NCI-H146 (cell line): ENCODE measurements at regions not wholly inside any gene's neighbourhood (a gene's known extent, or its start where the extent isn't known, plus 50 kb on each side); places are given as distances from the start of the nearest gene placed in this dataset.
A peak's percentile ranks its signal among the peaks of the same experiment; 100 is the strongest.
"Not testable (repeated sequence)": the region's sequence is repeated elsewhere in the genome, so short reads cannot be mapped to it uniquely, and the experiment has no call there.

Experiments used
- DNase-seq: peaks from one replicate; lab custom pipeline; 2025; lab: John Stamatoyannopoulos, UW

DNA sequence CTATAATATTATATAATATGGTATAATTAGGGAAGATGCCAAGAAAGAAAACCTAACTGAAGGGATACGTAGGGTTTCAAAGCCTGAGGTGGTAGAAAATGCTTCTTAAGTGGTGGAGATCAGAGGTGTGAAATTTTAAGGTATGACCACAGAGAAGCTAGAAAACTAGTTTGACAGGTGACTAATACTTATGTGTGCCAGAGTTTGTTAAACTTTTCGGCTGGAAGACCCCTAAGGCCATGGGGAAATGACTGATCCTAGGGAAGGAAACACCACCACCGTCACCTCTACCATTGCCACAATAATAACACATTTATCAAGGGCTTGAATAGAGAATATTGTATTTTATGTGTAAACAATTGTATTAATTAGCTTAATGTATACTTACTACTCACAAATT is 261.4 kb upstream of the GBE1 start:
- no peak for DNase-seq

DNA sequence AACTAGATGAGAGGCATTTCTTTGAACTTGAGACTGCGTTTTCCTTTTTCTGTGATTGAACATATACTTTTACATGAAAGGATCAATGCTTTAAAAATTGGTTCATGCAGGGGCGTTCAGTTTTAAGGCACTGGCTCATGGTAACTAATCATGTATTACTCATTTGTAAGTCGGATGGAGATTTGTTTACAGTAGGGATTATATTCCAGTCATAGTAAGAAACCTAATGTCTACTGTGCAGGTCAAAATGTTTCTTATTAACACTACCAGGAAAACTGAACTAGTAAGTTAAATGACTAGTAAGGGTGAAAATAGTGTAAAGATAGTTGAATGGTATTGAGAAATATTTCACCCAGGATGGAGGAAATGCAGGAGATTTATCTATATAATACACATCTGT is 258.8 kb upstream of the GBE1 start:
- DNase-seq = no peak

DNA sequence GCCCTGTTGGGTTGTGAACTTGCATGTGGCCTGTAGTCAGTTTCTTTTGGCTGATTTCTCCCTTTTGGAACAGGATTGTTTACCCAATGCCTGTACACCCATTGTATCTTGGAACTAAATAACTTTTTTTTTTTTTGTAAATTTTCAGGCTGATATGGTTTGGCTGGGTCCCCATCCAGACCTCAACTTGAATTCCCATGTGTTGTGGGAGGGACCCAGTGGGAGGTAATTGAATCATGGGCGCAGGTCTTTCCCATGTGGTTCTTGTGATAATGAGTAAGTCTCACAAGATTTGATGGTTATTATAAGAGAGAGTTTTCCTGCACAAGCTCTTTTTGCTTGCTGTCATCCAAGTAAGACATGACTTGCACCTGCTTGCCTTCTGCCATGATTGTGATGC is 253.8 kb upstream of the GBE1 start:
- no peak for DNase-seq

DNA sequence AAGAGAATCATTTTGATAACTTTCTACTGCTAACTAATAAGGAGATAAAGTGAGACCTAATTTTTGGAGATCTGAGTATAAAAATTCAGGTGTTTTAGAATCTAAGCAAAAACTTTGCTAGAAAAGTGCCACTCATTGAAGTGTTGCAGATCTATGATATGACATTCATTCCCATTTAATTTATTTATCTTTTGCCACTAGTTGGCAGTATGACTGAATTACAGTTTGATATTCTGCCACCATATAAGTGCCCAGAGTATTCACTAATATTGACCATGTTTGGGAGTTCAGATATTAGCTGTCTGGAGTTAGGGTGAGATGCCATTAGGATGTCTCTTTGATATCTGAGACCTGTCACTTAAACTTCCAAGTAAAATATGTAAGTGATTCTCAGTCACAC is 251.3 kb upstream of the GBE1 start:
- no peak for DNase-seq

DNA sequence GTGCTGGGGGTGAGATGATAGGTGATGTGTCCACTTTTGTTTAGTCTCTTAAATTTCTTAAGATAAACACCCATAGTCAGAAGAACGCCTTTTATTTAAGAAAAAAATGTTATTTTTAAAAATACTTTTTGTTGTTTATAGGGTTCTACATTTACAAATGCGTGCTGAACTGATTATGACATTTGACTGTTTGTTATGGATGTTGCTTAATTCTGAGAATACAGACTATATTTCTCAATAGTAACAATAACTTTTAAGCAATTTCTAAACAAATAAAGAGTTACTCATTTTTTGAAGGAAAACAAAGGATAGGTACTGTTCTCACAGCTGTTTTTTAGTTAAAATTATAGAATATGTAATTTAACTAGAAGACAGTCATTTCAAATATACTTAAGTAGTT is 249.9 kb upstream of the GBE1 start:
- no peak for DNase-seq

DNA sequence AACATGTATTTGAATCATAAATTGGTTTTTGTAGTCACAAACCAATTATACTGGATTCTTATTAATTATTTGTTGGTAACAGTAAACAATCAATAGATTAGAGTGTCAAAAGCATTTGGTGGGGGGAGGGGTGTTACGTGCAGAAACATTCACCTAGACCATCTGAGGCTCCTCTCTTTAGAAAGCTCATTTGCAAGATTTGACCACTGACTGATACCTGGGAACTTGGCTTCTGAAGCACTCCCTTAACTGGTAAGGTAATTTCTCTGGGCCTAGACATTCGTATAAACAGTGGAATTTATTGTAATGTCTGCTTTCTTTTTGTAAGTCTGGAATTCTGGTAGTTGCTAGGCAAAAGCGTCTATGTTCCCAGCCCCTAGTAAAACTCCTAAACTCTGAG is 243.8 kb upstream of the GBE1 start:
- DNase-seq = peak; percentile 32

DNA sequence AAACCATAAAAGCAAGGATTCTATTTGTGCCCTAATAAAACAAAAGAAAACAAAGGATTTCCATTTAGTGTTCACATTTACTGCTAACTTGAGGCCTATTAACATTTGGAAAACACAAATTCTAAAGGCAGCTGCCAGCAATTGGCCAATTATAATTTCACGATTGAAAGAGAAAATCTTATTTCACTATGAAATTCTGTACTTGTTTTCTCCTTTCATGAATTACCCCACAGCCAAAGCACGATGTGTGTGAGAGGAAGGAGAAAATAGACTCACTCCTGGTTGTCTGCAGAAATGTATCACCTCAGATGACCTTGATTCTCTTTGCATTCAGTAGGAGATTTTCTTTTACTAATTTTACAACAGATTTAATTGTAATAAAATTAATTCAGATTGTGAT is 242.8 kb upstream of the GBE1 start:
- peak; percentile 33 for DNase-seq

DNA sequence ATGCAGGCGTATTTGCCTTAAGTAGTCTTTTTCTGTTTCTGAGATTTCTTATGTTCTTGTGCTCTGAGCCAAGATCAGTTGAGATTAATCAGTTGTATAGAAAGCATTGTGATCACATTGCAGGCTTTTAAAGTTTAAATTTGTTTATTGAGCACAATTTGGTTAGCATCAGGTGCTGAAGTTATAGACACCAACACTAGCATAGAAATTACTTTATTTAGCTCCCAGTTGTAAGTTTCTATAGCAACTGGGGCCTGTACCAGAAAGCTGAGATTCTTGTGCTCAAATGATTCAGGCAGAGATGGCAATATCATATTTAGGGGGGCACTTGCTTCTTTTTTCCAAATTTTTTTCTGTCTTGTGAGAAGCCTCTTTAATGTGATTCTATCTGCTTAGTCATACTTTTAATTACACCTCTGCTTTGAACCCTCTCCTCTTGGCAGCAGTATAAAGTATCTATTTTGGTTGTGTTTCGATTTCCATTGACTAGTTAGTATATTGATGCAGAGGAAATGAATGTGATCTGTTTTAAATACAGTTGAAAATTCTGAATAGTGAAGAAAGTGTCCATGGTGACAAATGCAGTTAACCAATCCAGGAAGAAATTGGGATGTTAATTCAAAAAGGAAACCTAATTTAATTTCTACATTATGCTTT is 241.7 kb upstream of the GBE1 start:
- peak; percentile 7 for DNase-seq

DNA sequence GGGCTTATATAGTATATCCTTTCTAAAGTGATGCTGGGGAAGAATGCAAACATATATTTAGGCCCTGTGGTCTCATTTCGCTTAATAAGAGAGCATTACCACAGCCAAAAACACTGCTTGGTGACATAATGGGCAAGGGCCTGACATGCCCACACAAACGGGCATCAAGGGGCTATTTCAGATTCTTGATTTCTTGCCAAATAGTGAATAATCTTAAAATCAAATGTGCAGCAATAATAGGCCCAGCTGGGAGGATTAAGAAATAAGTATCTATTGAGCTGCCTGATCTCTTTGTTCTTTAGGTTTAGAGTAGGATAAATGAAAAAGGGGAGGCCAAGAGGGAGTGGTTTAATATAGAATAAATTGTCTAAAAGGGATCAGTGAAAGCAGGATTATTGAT is 241.0 kb upstream of the GBE1 start:
- peak; percentile 43 for DNase-seq

DNA sequence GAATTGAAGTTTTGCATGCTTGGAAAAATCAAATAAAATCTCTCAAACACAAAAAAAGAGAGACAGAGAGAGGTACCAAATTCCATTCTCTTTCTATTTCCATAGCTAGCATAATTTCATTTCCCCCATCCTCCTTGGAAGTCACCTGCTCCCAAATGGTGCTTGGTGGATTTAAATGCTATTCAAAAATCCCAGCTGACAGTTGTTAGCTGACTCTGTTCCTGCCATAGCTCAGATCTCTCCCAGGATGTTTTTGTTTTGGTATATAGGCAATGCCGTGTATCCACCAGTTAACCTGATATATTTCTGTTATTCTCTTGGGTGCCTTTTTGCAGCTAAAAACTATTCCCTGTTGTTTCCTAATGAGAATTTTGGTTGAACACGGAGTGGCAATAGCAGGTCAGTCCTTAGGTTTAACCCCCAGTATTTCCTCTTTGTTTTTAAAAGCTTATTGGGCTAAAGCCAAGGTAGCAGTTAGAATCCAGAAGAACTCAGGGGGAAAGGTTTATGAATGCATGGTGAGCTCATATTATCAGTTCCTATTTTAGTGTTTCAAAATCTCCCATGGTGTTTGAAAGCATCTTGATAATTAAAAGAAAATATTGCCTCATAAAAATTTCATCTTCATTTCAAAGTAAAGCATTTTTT is 240.0 kb upstream of the GBE1 start:
- peak; percentile 43 for DNase-seq

DNA sequence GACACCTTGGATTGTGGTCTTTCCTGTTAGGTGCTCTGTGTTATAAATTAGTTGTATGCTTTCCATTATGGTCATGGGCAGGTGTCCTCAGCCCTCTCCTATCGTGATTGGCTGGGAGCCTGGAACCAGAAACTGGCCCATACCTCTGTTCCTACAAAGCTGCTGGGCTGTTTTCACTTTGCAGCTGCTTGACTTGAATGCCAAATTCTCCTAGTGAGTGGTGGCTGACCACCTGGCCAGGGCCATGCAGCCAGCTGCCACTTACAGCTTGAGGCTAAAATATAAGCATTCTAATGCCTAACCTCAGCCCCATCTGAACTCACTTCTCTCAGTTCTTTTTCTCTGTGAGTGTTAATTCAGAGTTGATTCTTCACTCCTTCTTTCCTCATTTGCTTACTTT is 239.3 kb upstream of the GBE1 start:
- DNase-seq = peak; percentile 96

DNA sequence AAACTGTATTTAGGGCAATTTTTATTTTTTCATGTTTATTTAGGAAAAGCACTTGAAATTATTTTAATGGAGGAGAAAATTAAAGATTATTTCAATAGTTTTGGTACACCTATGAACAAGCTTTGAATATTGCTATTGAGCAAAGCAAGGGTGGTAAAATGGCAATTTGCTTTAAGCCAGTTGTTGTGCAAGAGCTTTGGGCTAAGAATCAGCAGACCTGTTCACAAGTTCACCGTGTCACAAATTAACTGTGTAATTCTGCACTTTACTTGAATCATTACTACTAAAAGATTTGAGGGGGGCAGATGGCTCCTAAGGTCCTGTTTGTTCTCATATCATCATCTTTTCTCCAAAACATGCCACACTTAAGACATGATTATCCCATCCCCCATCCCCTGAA is 238.9 kb upstream of the GBE1 start:
- no peak for DNase-seq

DNA sequence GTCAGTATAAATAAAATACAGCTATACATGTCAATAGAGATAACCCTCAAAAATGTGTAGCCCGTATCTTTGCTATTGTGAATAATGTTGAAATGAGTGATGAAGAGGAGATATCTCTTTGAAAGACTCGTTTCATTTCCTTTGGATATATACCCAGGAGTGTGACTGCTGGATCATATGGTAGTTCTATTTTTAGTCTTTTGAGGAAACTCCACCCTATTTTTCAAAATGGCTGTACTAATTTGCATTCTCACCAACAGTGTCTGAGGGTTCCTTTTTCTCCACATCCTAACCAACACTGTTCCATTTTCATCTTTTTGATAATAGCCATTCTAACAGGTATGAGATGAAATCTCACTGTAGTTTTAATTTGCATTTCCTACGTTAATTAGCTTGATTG is 237.5 kb upstream of the GBE1 start:
- no peak for DNase-seq

DNA sequence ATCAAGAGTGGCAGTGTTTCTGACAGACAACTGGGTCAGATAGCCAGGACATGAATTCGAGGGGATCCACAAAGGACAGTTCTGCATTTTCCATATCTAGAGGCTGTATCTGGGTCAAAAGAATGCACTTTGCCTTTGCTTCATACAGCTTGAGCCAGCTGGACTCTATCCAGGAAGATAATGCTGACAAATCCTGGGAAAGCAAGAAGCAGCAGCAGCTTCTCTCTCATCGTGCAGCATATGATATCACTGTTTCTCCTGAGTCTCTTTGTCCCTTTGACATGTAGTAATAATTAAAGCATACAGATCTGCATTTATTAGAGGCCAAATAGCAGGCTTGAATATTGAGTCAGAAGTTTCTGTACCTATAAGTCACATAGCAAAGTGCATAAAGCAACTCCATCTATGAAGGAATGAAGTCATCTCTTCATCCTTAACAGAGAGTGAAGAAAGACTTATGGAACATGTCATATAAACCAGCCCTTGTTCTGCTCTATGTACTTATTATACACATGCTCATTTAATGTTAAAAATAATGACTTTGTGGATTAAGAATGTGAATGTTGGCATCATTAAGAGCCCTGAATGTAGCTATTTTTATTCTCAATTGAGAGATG is 236.8 kb upstream of the GBE1 start:
- DNase-seq = peak; percentile 42

DNA sequence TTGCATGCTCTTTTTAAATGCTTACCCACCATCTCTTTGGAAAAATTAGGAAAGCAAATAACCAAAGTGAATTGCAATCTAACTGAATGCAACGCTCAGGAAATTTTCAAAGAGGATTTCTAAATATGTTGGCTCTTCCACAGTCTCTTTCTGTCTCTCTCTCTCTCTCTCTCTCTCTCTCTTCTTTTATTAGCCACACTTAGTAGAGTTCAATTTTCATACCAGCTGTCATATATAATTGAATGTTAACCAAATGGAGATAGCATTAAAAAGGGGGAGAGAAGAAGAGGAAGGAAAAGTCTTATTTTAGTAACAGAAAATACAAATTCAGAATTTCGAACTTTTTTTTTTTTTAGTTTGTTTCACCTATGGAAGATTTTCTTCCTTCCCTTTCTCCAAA is 235.9 kb upstream of the GBE1 start:
- no peak for DNase-seq

DNA sequence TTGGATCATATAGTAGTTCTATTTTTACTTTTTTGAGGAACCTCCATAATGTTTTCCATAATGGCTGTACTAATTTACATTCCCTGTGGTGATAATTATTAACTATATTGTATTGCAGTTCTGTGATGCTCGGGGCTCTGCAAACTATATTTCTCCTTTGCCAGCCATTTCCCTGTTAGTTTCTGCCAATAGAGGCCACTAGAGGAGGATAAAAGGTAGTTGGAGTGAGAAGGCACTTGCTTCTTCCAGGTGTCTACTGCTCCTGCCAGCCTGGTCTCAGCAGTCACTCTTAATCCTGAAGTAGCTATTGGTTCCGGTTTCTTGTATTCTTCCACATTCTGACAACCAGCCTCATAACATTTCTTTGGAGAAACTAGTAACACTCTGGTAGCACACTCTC is 233.9 kb upstream of the GBE1 start:
- DNase-seq = peak; percentile 91

DNA sequence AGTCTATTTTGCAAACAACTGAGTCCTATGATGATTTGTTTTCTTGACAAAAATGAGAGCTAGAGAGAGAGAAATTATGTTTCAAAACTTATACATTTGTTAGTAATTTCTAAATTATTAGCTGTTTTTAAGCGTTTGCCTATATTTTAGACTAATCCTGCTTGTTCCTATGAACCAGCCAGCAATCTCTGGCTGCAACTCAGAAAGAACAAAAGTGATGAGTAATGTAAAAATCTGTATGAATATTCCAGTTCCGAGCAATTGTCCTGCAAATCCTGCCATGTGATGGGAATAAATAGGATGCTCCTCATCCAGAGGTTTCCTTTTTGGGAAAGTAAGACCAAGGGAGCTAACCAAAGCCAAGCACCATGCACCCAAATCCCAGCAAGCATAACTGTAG is 228.3 kb upstream of the GBE1 start:
- no peak for DNase-seq

DNA sequence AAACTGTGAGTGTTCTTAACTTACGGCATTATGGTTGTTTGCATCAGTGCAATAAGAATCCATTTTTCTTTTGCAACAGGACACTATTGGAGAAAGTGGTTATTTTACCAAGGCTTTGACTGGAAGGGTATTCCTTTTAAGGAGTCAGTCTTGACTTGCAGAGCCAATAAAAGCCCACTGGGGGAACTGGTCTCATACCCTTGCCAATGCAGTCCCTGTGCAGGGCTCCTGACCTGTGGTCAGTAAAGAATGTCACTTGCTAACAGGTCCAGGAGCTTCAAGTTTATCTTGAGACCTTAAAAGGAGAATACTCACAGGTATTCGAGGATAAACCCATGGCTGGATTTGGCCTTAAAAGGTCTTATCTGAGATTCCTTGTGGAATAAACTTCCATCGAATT is 227.8 kb upstream of the GBE1 start:
- no peak for DNase-seq

DNA sequence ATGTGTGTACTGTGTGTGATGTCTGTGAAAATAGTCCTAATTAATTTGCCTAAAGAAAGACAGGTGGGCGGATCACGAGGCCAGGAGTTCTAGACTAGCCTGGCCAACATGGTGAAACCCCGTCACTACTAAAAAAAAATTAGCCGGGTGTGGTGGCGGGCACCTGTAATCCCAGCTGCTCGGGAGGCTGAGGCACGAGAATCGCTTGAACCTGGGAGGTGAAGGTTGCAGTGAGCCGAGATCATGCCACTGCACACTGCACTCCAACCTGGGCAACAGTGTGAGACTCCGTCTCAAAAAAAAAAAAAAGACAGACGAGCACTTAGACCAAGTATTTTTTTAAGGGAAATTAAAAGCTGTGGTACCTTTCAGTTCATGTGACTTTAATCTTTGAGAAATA is 226.0 kb upstream of the GBE1 start:
- not testable (repeated sequence) for DNase-seq

DNA sequence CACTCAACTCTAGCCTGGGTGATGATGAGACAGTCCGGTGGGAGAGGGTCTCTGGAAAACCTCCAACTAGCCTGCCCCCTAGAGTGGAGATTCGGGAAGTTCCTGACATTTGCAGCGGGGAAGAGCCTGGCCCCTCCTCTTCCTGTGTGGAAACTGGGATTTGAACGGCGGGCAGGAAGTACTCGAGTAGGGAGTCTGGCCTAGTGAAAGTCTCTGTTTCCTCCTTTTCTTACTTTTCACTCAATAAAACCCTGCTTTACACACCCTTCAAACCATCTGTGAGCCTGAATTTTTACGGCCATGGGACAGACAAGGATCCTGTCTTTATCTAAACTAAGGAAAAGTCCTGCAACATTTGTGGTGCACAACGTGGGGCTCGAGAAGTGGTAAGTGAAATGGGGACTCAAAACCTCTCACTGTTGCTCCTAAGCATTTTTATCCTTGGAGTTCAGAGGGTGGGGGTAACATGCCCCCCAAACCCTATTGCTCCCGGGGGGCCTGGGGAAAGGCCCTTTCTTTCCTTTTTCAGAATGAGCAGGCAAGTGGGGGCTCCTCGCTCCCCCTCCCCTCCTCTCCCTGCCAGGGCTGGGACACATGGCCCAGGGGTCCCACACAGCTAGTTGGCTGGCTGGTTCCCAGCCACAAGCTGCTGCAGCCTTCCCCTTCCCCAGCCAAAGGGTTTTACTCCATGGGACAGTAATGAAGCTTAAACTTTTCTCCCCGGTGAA is 224.7 kb upstream of the GBE1 start:
- DNase-seq = no peak

DNA sequence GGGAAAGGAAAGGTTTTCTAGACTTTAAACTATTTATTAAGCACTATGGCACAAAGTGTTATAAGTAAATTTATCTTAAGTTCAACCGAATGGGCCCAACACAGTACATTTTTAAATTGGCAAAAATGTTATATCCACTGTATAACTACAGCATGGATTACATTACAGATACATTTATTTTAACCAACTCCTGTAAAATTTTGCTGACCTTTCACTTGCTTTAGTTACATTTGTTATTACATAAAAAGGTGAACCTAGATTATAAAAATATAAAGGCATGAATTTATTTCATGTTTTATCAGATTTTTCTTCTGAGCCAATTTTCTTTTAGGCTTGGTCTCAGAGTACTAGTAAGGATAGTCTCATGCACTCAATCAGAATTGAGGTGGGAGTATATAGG is 221.9 kb upstream of the GBE1 start:
- DNase-seq = no peak

DNA sequence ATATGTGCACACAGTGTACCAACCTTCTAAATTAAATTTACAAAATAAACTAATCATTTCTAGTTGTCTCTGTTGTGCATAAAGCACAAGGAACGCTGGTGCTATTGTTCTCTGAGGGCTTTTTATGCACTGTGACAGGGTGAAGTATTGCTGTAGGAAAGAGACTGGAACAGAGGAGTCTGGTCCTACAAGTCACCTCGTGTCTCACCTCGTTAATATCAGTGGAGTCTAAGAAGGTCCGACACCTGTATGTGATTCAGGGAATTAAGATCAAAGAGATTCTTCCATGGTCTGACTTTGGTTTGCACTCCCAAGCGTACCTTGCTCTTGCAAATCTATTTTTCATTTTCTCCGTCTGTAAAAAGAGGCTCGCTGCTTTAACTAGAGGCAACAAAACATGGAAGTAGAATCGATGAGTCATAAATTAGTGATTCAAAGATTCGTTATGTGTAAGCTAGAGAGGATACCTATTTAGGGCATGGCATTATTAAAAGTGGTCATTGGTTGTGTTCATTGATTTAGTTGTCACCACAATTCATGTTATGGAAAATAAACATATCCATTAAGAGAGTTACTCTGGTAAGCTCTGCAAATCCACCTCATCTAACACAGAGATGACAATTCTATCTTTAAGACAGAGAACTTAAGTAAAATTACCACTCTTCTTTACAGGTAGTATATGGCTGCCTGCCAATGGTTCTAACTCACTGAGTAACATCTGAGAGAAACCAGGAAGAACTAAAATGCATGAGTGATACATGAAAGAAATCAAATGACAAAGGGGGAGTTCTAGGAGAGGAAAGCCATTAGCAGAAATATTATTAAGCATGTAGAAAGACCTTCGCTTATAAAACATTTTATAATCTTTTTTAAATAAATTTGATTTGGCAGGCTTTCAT is 219.4 kb upstream of the GBE1 start:
- DNase-seq = no peak
